Fibroblast of lung (primary cell): ENCODE measurements at regions not wholly inside any gene's neighbourhood (a gene's known extent, or its start where the extent isn't known, plus 50 kb on each side); places are given as distances from the start of the nearest gene placed in this dataset.

Experiments used
- CTCF ChIP-seq, 2 donors: IDR thresholded peaks in 1 of 2; conservative IDR thresholded peaks in 1 of 2; 1 replicate in 1 of 2; 2 replicates in 1 of 2; pipeline ENCODE4 v1.5.1; 2011 to 2012; ENCODE audit warnings: low read length in 2 of 2, control low read depth in 1 of 2, inconsistent platforms in 1 of 2, low read depth in 1 of 2, mild to moderate bottlenecking in 1 of 2
- EZH2 ChIP-seq: IDR thresholded peaks from 2 replicates; pipeline ENCODE4 v1.5.1; 2012; ENCODE audit warnings: low read length, control low read depth, mild to moderate bottlenecking; ENCODE audit errors: missing control alignments

- TF ChIP-seq EZH2, result no peak
- TF ChIP-seq CTCF (conservative IDR thresholded peaks at IDR 0.05 in 1 of 2, IDR thresholded peaks at IDR 0.05 in 1 of 2; ENCODE audit: low read depth in 1 of 2, low read length in 2 of 2), result no peak
Observed at GRCh38 chr10:130771491-130771946, 540.0 kb downstream of the TCERG1L start.
